Lung (tissue), 11 donors: ENCODE measurements at regions not wholly inside any gene's neighbourhood (a gene's known extent, or its start where the extent isn't known, plus 50 kb on each side); places are given as distances from the start of the nearest gene placed in this dataset.
"Not testable (repeated sequence)": the region's sequence is repeated elsewhere in the genome, so short reads cannot be mapped to it uniquely, and the experiment has no call there.

Source experiments
- ATAC-seq: fragments of 200-7000 bp; cut with Tn5 transposase; one replicate; pipeline ENCODE4 v1.9.1; 2020; ENCODE audit warnings: moderate number of reproducible peaks; ENCODE audit not compliant: insufficient read depth, low FRiP score
- DNase-seq, 3 donors: peaks; one replicate each; pipeline ENCODE4 v3.0.0-alpha.2; 2013 to 2017
- H3K27ac ChIP-seq, 2 donors: one replicate each; pipeline ENCODE4 v1.5.1; 2013; ENCODE audit warnings: mild to moderate bottlenecking in 2 of 2, moderate library complexity in 2 of 2, control low read depth in 1 of 2, inconsistent platforms in 1 of 2, low read depth in 1 of 2, low read length in 1 of 2
- H3K27me3 ChIP-seq, 3 donors: one replicate each; pipeline ENCODE4 v1.5.1; 2013; ENCODE audit warnings: low read length in 2 of 3; ENCODE audit not compliant: control insufficient read depth in 3 of 3, insufficient read depth in 3 of 3
- H3K36me3 ChIP-seq, 4 donors: one replicate each; pipeline ENCODE4 v1.5.1; 2013; ENCODE audit warnings: low read length in 4 of 4, mild to moderate bottlenecking in 1 of 4, moderate library complexity in 1 of 4; ENCODE audit not compliant: control insufficient read depth in 4 of 4, insufficient read depth in 4 of 4
- H3K4me1 ChIP-seq, 5 donors: one replicate each; pipeline ENCODE4 v1.5.1; 2013; ENCODE audit warnings: low read length in 5 of 5, mild to moderate bottlenecking in 2 of 5, moderate library complexity in 1 of 5; ENCODE audit not compliant: control insufficient read depth in 5 of 5, insufficient read depth in 5 of 5
- H3K4me3 ChIP-seq: one replicate; pipeline ENCODE4 v1.5.1; 2013; ENCODE audit warnings: mild to moderate bottlenecking, control low read depth, moderate library complexity
- H3K9ac ChIP-seq, 2 donors: one replicate each; pipeline ENCODE4 v1.5.1; 2013; ENCODE audit warnings: low read length in 2 of 2, control low read depth in 1 of 2; ENCODE audit not compliant: insufficient read depth in 1 of 2
- H3K9me3 ChIP-seq, 4 donors: one replicate each; pipeline ENCODE4 v1.5.1; 2013; ENCODE audit warnings: low read length in 3 of 4, mild to moderate bottlenecking in 1 of 4, moderate library complexity in 1 of 4; ENCODE audit not compliant: control insufficient read depth in 4 of 4, insufficient read depth in 3 of 4
- CTCF ChIP-seq: IDR thresholded peaks from 2 replicates; pipeline ENCODE4 v1.5.1; 2012; ENCODE audit warnings: mild to moderate bottlenecking; ENCODE audit errors: control extremely low read depth, extremely low read depth
- WGBS, 2 donors: extraction: QIAGEN DNeasy Blood & Tissue Kit; methylation state at CpG; one replicate each; pipeline ENCODE4 v1.1.7; 2013; 5-methylcytosine and 5-hydroxymethylcytosine counted together
- donor health status: control.
- donor health status: control.
- donor health status: Bipolar disorder and iron deficiency.
- donor health status: healthy.
- donor health status: DM: yes; HTN: yes; CAD: no.

GRCh38 chr5:102099766-102100331, 196.2 kb downstream of the SLCO4C1 start:
- H3K27ac ChIP-seq, result no peak overlapping the region
- TF ChIP-seq CTCF, result no peak
- WGBS, 2 donors, result 82 to 85% methylated on average over 9 of the region's 9 CpGs
- peaks cover 0 to 2% (median 0%) of the 10 kb centered on the region in 4 donors for H3K9me3 ChIP-seq
- DNase-seq (no peak), ATAC-seq (no peak)
- H3K4me3 ChIP-seq, result no peak overlapping the region
- no peak overlapping the region for H3K9ac ChIP-seq
- H3K27me3 ChIP-seq, result no peaks in the 10 kb centered on the region
- H3K36me3 ChIP-seq, result no peaks in the 10 kb centered on the region
- H3K4me1 ChIP-seq, result no peaks in the 10 kb centered on the region

GRCh38 chr5:102099083-102099482, 197.0 kb downstream of the SLCO4C1 start:
- not testable (repeated sequence) for H3K36me3 ChIP-seq
- WGBS, 2 donors, result 90 to 93% methylated on average over 6 of the region's 6 CpGs

GRCh38 chr5:102098606-102099005, 197.5 kb downstream of the SLCO4C1 start:
- WGBS, 2 donors, result 47 to 50% methylated on average over 3 of the region's 3 CpGs
- not testable (repeated sequence) for H3K9ac ChIP-seq, H3K9me3 ChIP-seq, H3K27me3 ChIP-seq, H3K36me3 ChIP-seq, DNase-seq, H3K27ac ChIP-seq, ATAC-seq, H3K4me3 ChIP-seq, H3K4me1 ChIP-seq

More at GRCh38 chr5:102099083-102099482, 197.0 kb downstream of the SLCO4C1 start:
- not testable (repeated sequence) for DNase-seq, H3K4me3 ChIP-seq, H3K27ac ChIP-seq, ATAC-seq, H3K4me1 ChIP-seq, H3K9me3 ChIP-seq, H3K9ac ChIP-seq, H3K27me3 ChIP-seq

GRCh38 chr5:102090770-102091169, 205.3 kb downstream of the SLCO4C1 start:
- DNase-seq (peak in 2 of 3 donors; percentile 1 to 16), ATAC-seq (peak; percentile 57)
- H3K4me3 ChIP-seq, result no peak overlapping the region
- H3K36me3 ChIP-seq, result no peaks in the 10 kb centered on the region
- H3K9me3 ChIP-seq, result peaks cover 0 to 3% (median 0%) of the 10 kb centered on the region in 4 donors
- no peaks in the 10 kb centered on the region for H3K4me1 ChIP-seq
- H3K27me3 ChIP-seq, result no peaks in the 10 kb centered on the region
- TF ChIP-seq CTCF, result no peak
- no peak overlapping the region for H3K27ac ChIP-seq
- no peak overlapping the region for H3K9ac ChIP-seq
